ENCODE measurements at regions not wholly inside any gene's neighbourhood (a gene's known extent, or its start where the extent isn't known, plus 50 kb on each side); places are given as distances from the start of the nearest gene placed in this dataset.
"Not testable (repeated sequence)": the region's sequence is repeated elsewhere in the genome, so short reads cannot be mapped to it uniquely, and the experiment has no call there.

GRCh38 chr4:49514841-49515240 is 528.8 kb downstream of the CWH43 start:
- H3K27ac Mint-ChIP-seq; H3K4me3 Mint-ChIP-seq; H3K4me3 ChIP-seq (ENCODE audit: low read length); H3K27me3 Mint-ChIP-seq; CTCF ChIA-PET; H3K4me1 Mint-ChIP-seq (ENCODE audit: low read depth); H3K36me3 ChIP-seq (ENCODE audit: insufficient read depth, low read length); intact Hi-C loops (cut with DNase I, micrococcal nuclease); ATAC-seq (ENCODE audit: poor library complexity); POLR2A ChIA-PET; H3K27ac ChIP-seq (ENCODE audit: low read depth in 1 of 2, low read length in 2 of 2); H3K27me3 ChIP-seq (ENCODE audit: control insufficient read depth in 1 of 2, insufficient read depth in 2 of 2, low read length in 2 of 2); H3K4me1 ChIP-seq (ENCODE audit: insufficient read depth, low read length): not testable (repeated sequence)
- DNase-seq, result peak in 1 of 14 experiments; percentile 4
- H3K9me3 Mint-ChIP-seq, result peaks cover 35% of the 10 kb centered on the region
- H3K9me3 ChIP-seq (ENCODE audit: control insufficient read depth in 1 of 2, insufficient read depth in 1 of 2, low read length in 2 of 2), result peaks cover 24 to 69% of the 10 kb centered on the region in 2 experiments
- peaks cover 28% of the 10 kb centered on the region for H3K36me3 Mint-ChIP-seq (ENCODE audit: low read depth)

- H3K27me3 Mint-ChIP-seq; POLR2A ChIA-PET; H3K27ac ChIP-seq (ENCODE audit: low read depth in 1 of 2, low read length in 2 of 2); CTCF ChIA-PET; H3K27ac Mint-ChIP-seq; H3K4me3 Mint-ChIP-seq; H3K4me1 Mint-ChIP-seq (ENCODE audit: low read depth); H3K4me1 ChIP-seq (ENCODE audit: insufficient read depth, low read length); H3K4me3 ChIP-seq (ENCODE audit: low read length); intact Hi-C loops (cut with DNase I, micrococcal nuclease); H3K36me3 ChIP-seq (ENCODE audit: insufficient read depth, low read length); H3K27me3 ChIP-seq (ENCODE audit: control insufficient read depth in 1 of 2, insufficient read depth in 2 of 2, low read length in 2 of 2); ATAC-seq (ENCODE audit: poor library complexity); DNase-seq: not testable (repeated sequence)
- peaks cover 35% of the 10 kb centered on the region for H3K9me3 Mint-ChIP-seq
- H3K36me3 Mint-ChIP-seq (ENCODE audit: low read depth), result peaks cover 28% of the 10 kb centered on the region
- peaks cover 24 to 70% of the 10 kb centered on the region in 2 experiments for H3K9me3 ChIP-seq (ENCODE audit: control insufficient read depth in 1 of 2, insufficient read depth in 1 of 2, low read length in 2 of 2)
Measured at GRCh38 chr4:49515241-49515640, 529.2 kb downstream of the CWH43 start.

GRCh38 chr4:49516096-49516495 is 530.0 kb downstream of the CWH43 start:
- POLR2A ChIA-PET; H3K4me3 Mint-ChIP-seq; H3K27ac Mint-ChIP-seq; DNase-seq; H3K4me1 ChIP-seq (ENCODE audit: insufficient read depth, low read length); ATAC-seq (ENCODE audit: poor library complexity); H3K27me3 ChIP-seq (ENCODE audit: control insufficient read depth in 1 of 2, insufficient read depth in 2 of 2, low read length in 2 of 2); intact Hi-C loops (cut with DNase I, micrococcal nuclease); H3K4me3 ChIP-seq (ENCODE audit: low read length); H3K27ac ChIP-seq (ENCODE audit: low read depth in 1 of 2, low read length in 2 of 2); CTCF ChIA-PET; H3K4me1 Mint-ChIP-seq (ENCODE audit: low read depth); H3K27me3 Mint-ChIP-seq; H3K36me3 ChIP-seq (ENCODE audit: insufficient read depth, low read length): not testable (repeated sequence)
- peaks cover 31% of the 10 kb centered on the region for H3K9me3 Mint-ChIP-seq
- H3K36me3 Mint-ChIP-seq (ENCODE audit: low read depth), result peaks cover 25% of the 10 kb centered on the region
- peaks cover 23 to 70% of the 10 kb centered on the region in 2 experiments for H3K9me3 ChIP-seq (ENCODE audit: control insufficient read depth in 1 of 2, insufficient read depth in 1 of 2, low read length in 2 of 2)

GRCh38 chr4:49516796-49517195 is 530.7 kb downstream of the CWH43 start:
- intact Hi-C loops (cut with DNase I, micrococcal nuclease), result no loop called here
- TF ChIP-seq CTCF (IDR thresholded peaks at IDR 0.05), result no peak
- ChIA-PET POLR2A (no interaction called here), CTCF (no interaction called here)
- H3K27me3 Mint-ChIP-seq, result no peaks in the 10 kb centered on the region
- Histone ChIP-seq H3K9me3 (ENCODE audit: control insufficient read depth in 1 of 2, insufficient read depth in 1 of 2, low read length in 2 of 2) (peaks cover 16 to 68% of the 10 kb centered on the region in 2 experiments), H3K36me3 (ENCODE audit: insufficient read depth, low read length) (no peaks in the 10 kb centered on the region), H3K4me1 (ENCODE audit: insufficient read depth, low read length) (no peaks in the 10 kb centered on the region), H3K27ac (ENCODE audit: low read depth in 1 of 2, low read length in 2 of 2) (no peak overlapping the region), H3K27me3 (ENCODE audit: control insufficient read depth in 1 of 2, insufficient read depth in 2 of 2, low read length in 2 of 2) (no peaks in the 10 kb centered on the region), H3K4me3 (ENCODE audit: low read length) (no peak overlapping the region)
- H3K4me3 Mint-ChIP-seq, result no peak overlapping the region
- no peaks in the 10 kb centered on the region for H3K4me1 Mint-ChIP-seq (ENCODE audit: low read depth)
- H3K9me3 Mint-ChIP-seq, result peaks cover 28% of the 10 kb centered on the region
- no peak for DNase-seq
- no peak for ATAC-seq (ENCODE audit: poor library complexity)
- H3K27ac Mint-ChIP-seq, result no peak overlapping the region
- H3K36me3 Mint-ChIP-seq (ENCODE audit: low read depth), result peaks cover 20% of the 10 kb centered on the region

- intact Hi-C loops (cut with DNase I, micrococcal nuclease); H3K4me3 ChIP-seq (ENCODE audit: low read length); H3K27ac ChIP-seq (ENCODE audit: low read depth in 1 of 2, low read length in 2 of 2); H3K4me3 Mint-ChIP-seq; DNase-seq; H3K36me3 ChIP-seq (ENCODE audit: insufficient read depth, low read length); CTCF ChIA-PET; H3K4me1 ChIP-seq (ENCODE audit: insufficient read depth, low read length); POLR2A ChIA-PET; H3K27me3 Mint-ChIP-seq; H3K27ac Mint-ChIP-seq; H3K27me3 ChIP-seq (ENCODE audit: control insufficient read depth in 1 of 2, insufficient read depth in 2 of 2, low read length in 2 of 2); H3K4me1 Mint-ChIP-seq (ENCODE audit: low read depth); ATAC-seq (ENCODE audit: poor library complexity): not testable (repeated sequence)
- H3K9me3 ChIP-seq (ENCODE audit: control insufficient read depth in 1 of 2, insufficient read depth in 1 of 2, low read length in 2 of 2), result peaks cover 9 to 64% of the 10 kb centered on the region in 2 experiments
- H3K9me3 Mint-ChIP-seq, result peaks cover 20% of the 10 kb centered on the region
- peaks cover 13% of the 10 kb centered on the region for H3K36me3 Mint-ChIP-seq (ENCODE audit: low read depth)
Measured at GRCh38 chr4:49517485-49518205, 531.6 kb downstream of the CWH43 start.

- H3K27ac ChIP-seq (ENCODE audit: low read depth in 1 of 2, low read length in 2 of 2); H3K4me3 ChIP-seq (ENCODE audit: low read length); POLR2A ChIA-PET; H3K27me3 ChIP-seq (ENCODE audit: control insufficient read depth in 1 of 2, insufficient read depth in 2 of 2, low read length in 2 of 2); H3K4me3 Mint-ChIP-seq; H3K36me3 ChIP-seq (ENCODE audit: insufficient read depth, low read length); intact Hi-C loops (cut with DNase I, micrococcal nuclease); H3K27me3 Mint-ChIP-seq; H3K27ac Mint-ChIP-seq; ATAC-seq (ENCODE audit: poor library complexity); CTCF ChIA-PET; DNase-seq; H3K36me3 Mint-ChIP-seq (ENCODE audit: low read depth); H3K4me1 ChIP-seq (ENCODE audit: insufficient read depth, low read length); H3K4me1 Mint-ChIP-seq (ENCODE audit: low read depth): not testable (repeated sequence)
- H3K9me3 Mint-ChIP-seq, result peaks cover 13% of the 10 kb centered on the region
- H3K9me3 ChIP-seq (ENCODE audit: control insufficient read depth in 1 of 2, insufficient read depth in 1 of 2, low read length in 2 of 2), result peaks cover 5 to 55% of the 10 kb centered on the region in 2 experiments
Measured at GRCh38 chr4:49519150-49520035, 533.3 kb downstream of the CWH43 start.
